CD14-positive monocyte (primary cell): ENCODE measurements at regions not wholly inside any gene's neighbourhood (a gene's known extent, or its start where the extent isn't known, plus 50 kb on each side); places are given as distances from the start of the nearest gene placed in this dataset.

Experiments
- DNase-seq, 3 donors: peaks; one replicate each; pipeline ENCODE4 v3.0.0-alpha.2; 2011 to 2022
- H2AFZ ChIP-seq: 2 replicates; pipeline ENCODE4 v1.6.0; 2012; ENCODE audit warnings: mild to moderate bottlenecking, low read depth, low read length, inconsistent platforms; ENCODE audit not compliant: insufficient read depth, poor library complexity, severe bottlenecking
- H3K27ac ChIP-seq, 2 donors: 1 replicate in 1 of 2; 2 replicates in 1 of 2; pipeline ENCODE4 v1.5.1; 2012 to 2013; ENCODE audit warnings: low read length in 2 of 2, control low read depth in 1 of 2, inconsistent platforms in 1 of 2, low read depth in 1 of 2, mild to moderate bottlenecking in 1 of 2
- H3K27me3 ChIP-seq, 2 donors: one replicate each; pipeline versions ENCODE4 v1.6.0 to v1.6.1; 2011 to 2013; ENCODE audit warnings: low read length in 2 of 2; ENCODE audit not compliant: control insufficient read depth in 2 of 2, insufficient read depth in 2 of 2
- H3K36me3 ChIP-seq, 2 donors: replicated peaks in 1 of 2; 1 replicate in 1 of 2; 2 replicates in 1 of 2; pipeline versions ENCODE4 v1.5.1 to v1.6.1; 2012 to 2013; ENCODE audit warnings: low read length in 2 of 2, control low read depth in 1 of 2, inconsistent platforms in 1 of 2, mild to moderate bottlenecking in 1 of 2; ENCODE audit not compliant: insufficient read depth in 2 of 2, control insufficient read depth in 1 of 2
- H3K4me1 ChIP-seq, 2 donors: 1 replicate in 1 of 2; 2 replicates in 1 of 2; pipeline versions ENCODE4 v1.5.1 to v1.6.1; 2012 to 2013; ENCODE audit warnings: low read length in 2 of 2, control low read depth in 1 of 2, inconsistent platforms in 1 of 2, mild to moderate bottlenecking in 1 of 2, moderate library complexity in 1 of 2; ENCODE audit not compliant: insufficient read depth in 2 of 2, control insufficient read depth in 1 of 2
- H3K4me2 ChIP-seq: replicated peaks from 2 replicates; pipeline ENCODE3; 2012; ENCODE audit warnings: low read length, moderate library complexity, mild to moderate bottlenecking; ENCODE audit not compliant: poor library complexity, severe bottlenecking; ENCODE audit errors: extremely low read depth
- H3K4me3 ChIP-seq, 3 experiments: fragments of 200-600 bp in 1 of 3; sonication (generic) in 1 of 3; replicated peaks in 1 of 3; 1 replicate in 2 of 3; 2 replicates in 1 of 3; pipeline ENCODE4 v1.5.1; 2011 to 2013; ENCODE audit warnings: low read length in 3 of 3, mild to moderate bottlenecking in 3 of 3, control low read depth in 2 of 3, low read depth in 2 of 3, inconsistent platforms in 1 of 3, moderate library complexity in 1 of 3
- H3K79me2 ChIP-seq: 2 replicates; pipeline ENCODE4 v1.6.0; 2012; ENCODE audit warnings: mild to moderate bottlenecking, control low read depth, inconsistent platforms, low read length, moderate library complexity; ENCODE audit not compliant: insufficient read depth
- H3K9ac ChIP-seq: 2 replicates; pipeline ENCODE4 v1.6.0; 2017; ENCODE audit warnings: low read length, mild to moderate bottlenecking; ENCODE audit not compliant: insufficient read depth, poor library complexity, severe bottlenecking
- H3K9me3 ChIP-seq, 2 donors: replicated peaks in 1 of 2; 1 replicate in 1 of 2; 2 replicates in 1 of 2; pipeline versions ENCODE4 v1.5.1 to v1.6.1; 2012 to 2013; ENCODE audit warnings: low read length in 2 of 2, control low read depth in 1 of 2; ENCODE audit not compliant: control insufficient read depth in 1 of 2, insufficient read depth in 1 of 2
- H4K20me1 ChIP-seq: 2 replicates; pipeline ENCODE4 v1.6.0; 2012; ENCODE audit warnings: mild to moderate bottlenecking, low read length, control low read depth, moderate library complexity; ENCODE audit not compliant: insufficient read depth
- H3K27ac Mint-ChIP-seq, 7 donors: one replicate each; pipeline ENCODE4 v1.8.0; 2020; ENCODE audit warnings: mild to moderate bottlenecking in 7 of 7, mixed read lengths in 7 of 7, moderate library complexity in 6 of 7, inconsistent platforms in 2 of 7
- H3K27me3 Mint-ChIP-seq, 3 donors: one replicate each; pipeline ENCODE4 v1.8.0; 2021 to 2022; ENCODE audit warnings: low read depth in 3 of 3, mild to moderate bottlenecking in 3 of 3, mixed read lengths in 3 of 3, moderate library complexity in 3 of 3, inconsistent platforms in 1 of 3
- H3K36me3 Mint-ChIP-seq, 2 donors: one replicate each; pipeline ENCODE4 v1.8.0; 2020; ENCODE audit warnings: mixed read lengths in 2 of 2, inconsistent platforms in 1 of 2, mild to moderate bottlenecking in 1 of 2
- H3K4me1 Mint-ChIP-seq: one replicate; pipeline ENCODE4 v1.8.0; 2020; ENCODE audit warnings: mild to moderate bottlenecking, mixed read lengths
- H3K4me3 Mint-ChIP-seq, 2 donors: one replicate each; pipeline ENCODE4 v1.8.0; 2020; ENCODE audit warnings: mild to moderate bottlenecking in 2 of 2, mixed read lengths in 2 of 2, moderate library complexity in 1 of 2
- H3K9me3 Mint-ChIP-seq, 7 donors: one replicate each; pipeline ENCODE4 v1.8.0; 2020 to 2022; ENCODE audit warnings: mixed read lengths in 7 of 7, mild to moderate bottlenecking in 6 of 7, moderate library complexity in 6 of 7, inconsistent platforms in 2 of 7
- WGBS: methylation state at CpG from one replicate; pipeline ENCODE4 v1.1.5; 2013; ENCODE audit warnings: missing lambda C conversion rate; ENCODE audit not compliant: insufficient coverage; 5-methylcytosine and 5-hydroxymethylcytosine counted together
- intact Hi-C, 2 donors: fragments of 100-400 bp; cut with micrococcal nuclease; formaldehyde crosslinking; loops; one replicate each; pipeline versions ENCODE4 v1.15.0 to v1.15.1; 2023
- TF ChIP-seq, protein P1 (sequence below): fragments of 200-600 bp; IDR thresholded peaks from one replicate; pipeline ENCODE4 v1.8.0; 2022; ENCODE audit warnings: antibody characterized with exemption, mild to moderate bottlenecking

DNA sequence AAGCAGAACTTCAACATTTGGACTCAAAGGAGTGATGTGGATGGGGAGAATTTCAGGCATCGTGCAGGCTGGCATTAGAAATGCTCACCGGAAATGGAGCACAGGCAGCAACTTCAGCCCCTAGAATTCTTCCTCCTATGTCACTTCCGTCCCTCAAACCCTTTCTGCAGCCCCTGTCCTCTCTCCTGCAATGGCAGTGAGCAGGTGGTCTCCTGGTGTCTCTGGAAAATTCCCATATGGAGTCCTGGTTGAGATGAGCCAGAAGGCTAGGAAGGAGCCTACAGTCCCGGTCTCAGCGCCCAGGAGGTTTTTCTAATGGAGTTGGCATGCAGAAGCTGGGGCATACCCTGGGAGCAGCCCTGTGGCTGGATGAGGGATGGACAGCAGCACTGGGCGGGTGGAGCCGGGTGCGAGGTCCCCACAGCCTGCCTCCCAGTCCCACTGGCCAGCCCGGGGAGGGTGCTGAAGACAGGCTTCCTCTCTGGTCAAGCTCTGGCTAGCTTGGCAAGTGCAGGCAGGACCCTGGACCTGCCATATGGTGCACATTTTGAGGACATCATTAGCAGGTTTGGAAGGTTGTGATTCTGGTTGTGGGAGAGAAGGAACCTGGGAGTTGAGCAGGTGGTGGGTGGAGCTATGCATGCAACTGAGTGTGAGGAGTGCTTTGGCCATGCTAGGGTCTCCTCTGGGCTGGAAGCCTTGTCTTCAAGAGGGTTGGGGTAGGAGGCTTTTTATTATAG, 59.8 kb upstream of the B3GAT1 start:
- Mint-ChIP-seq H3K4me1 (no peaks in the 10 kb centered on the region), H3K27ac (no peak overlapping the region), H3K36me3 (no peaks in the 10 kb centered on the region), H3K4me3 (no peak overlapping the region), H3K9me3 (peaks cover 0 to 7% (median 1%) of the 10 kb centered on the region in 7 donors), H3K27me3 (peaks cover 7 to 11% (median 9%) of the 10 kb centered on the region in 3 donors)
- H3K36me3 ChIP-seq: no peaks in the 10 kb centered on the region
- H3K79me2 ChIP-seq: no peaks in the 10 kb centered on the region
- TF ChIP-seq, protein P1, sequence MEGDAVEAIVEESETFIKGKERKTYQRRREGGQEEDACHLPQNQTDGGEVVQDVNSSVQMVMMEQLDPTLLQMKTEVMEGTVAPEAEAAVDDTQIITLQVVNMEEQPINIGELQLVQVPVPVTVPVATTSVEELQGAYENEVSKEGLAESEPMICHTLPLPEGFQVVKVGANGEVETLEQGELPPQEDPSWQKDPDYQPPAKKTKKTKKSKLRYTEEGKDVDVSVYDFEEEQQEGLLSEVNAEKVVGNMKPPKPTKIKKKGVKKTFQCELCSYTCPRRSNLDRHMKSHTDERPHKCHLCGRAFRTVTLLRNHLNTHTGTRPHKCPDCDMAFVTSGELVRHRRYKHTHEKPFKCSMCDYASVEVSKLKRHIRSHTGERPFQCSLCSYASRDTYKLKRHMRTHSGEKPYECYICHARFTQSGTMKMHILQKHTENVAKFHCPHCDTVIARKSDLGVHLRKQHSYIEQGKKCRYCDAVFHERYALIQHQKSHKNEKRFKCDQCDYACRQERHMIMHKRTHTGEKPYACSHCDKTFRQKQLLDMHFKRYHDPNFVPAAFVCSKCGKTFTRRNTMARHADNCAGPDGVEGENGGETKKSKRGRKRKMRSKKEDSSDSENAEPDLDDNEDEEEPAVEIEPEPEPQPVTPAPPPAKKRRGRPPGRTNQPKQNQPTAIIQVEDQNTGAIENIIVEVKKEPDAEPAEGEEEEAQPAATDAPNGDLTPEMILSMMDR: no peak
- no peak overlapping the region for H3K4me3 ChIP-seq
- no peak overlapping the region for H3K27ac ChIP-seq
- H3K9me3 ChIP-seq: no peaks in the 10 kb centered on the region
- H3K4me1 ChIP-seq: no peaks in the 10 kb centered on the region
- H3K4me2 ChIP-seq: no peak overlapping the region
- DNase-seq: no peak
- WGBS: 85% methylated on average over 6 of the region's 9 CpGs
- H2AFZ ChIP-seq: no peak overlapping the region
- no peak overlapping the region for H3K9ac ChIP-seq
- H4K20me1 ChIP-seq: no peaks in the 10 kb centered on the region
- H3K27me3 ChIP-seq: peaks cover 0 to 3% of the 10 kb centered on the region in 2 donors
- intact Hi-C loops: no loop called here

DNA sequence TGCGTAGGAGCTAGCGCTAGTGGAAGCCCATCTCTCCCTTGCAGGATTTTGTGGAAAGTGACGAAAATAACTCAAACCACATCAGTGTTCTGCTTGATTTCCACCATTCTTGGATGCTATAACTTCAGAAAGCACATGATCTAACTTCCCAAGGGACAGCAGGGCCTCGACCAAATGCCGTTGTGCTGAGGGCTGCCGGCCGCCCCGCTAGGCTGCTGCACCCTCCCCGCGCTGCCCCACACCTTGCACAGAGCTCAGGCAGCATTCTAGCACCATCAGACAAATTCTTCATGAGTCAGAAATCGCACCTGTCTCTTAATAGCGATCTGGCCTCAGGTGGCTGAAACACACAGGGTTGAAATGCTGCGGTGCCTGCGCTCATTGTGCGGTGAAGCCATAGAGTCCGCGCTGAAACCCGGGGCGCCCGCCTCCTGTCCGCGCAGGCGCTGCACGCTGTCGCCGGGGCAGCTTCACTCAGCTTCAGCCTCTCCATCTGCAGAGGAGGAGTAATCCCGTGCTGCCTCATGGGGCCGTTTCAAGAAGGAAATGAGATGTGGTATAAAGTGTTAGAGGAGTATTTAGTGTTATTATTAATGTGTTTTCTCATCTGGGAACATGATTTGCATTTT, 59.2 kb upstream of the B3GAT1 start:
- Histone ChIP-seq H3K27me3 (peaks cover 0 to 3% of the 10 kb centered on the region in 2 donors), H3K9me3 (no peaks in the 10 kb centered on the region), H3K4me3 (no peak overlapping the region), H2AFZ (no peak overlapping the region), H3K9ac (no peak overlapping the region), H3K4me2 (no peak overlapping the region), H3K4me1 (no peaks in the 10 kb centered on the region), H3K79me2 (no peaks in the 10 kb centered on the region), H3K36me3 (no peaks in the 10 kb centered on the region), H3K27ac (no peak overlapping the region), H4K20me1 (no peaks in the 10 kb centered on the region)
- no peak for DNase-seq
- H3K9me3 Mint-ChIP-seq: peaks cover 0 to 7% (median 0%) of the 10 kb centered on the region in 7 donors
- H3K4me3 Mint-ChIP-seq: peak overlapping the region in 1 of 2 donors; percentile 6
- TF ChIP-seq, protein P1: no peak
- no peaks in the 10 kb centered on the region for H3K36me3 Mint-ChIP-seq
- 35% methylated on average over 25 of the region's 28 CpGs for WGBS
- no peak overlapping the region for H3K27ac Mint-ChIP-seq
- H3K4me1 Mint-ChIP-seq: no peaks in the 10 kb centered on the region
- H3K27me3 Mint-ChIP-seq: peaks cover 10 to 14% (median 12%) of the 10 kb centered on the region in 3 donors
- intact Hi-C loops: no loop called here
